ENCODE measurements at regions not wholly inside any gene's neighbourhood (a gene's known extent, or its start where the extent isn't known, plus 50 kb on each side); places are given as distances from the start of the nearest gene placed in this dataset.
"Not testable (repeated sequence)": the region's sequence is repeated elsewhere in the genome, so short reads cannot be mapped to it uniquely, and the experiment has no call there.

DNA sequence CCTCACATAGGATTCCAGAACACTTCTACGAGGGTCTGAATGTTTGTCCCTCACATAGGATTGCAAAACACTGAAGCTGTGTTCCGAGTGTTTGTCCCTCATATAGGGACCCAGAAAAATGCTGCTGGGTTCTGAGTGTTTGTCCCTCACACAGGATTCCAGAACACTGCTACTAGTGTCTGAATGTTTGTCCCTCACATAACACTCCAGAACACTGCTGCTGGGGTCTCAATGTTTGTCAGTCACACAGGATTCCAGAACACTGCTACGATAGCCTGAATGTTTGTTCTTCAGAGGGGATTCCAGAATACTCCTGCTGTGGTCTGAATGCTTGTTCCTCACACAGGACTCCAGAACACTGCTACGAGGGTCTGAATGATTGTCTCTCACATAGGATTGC is 218.7 kb downstream of the FOXD4L6 start:
- DNase-seq (ENCODE audit: extremely low read depth in 1 of 2, low read depth in 1 of 2) = no peak

DNA sequence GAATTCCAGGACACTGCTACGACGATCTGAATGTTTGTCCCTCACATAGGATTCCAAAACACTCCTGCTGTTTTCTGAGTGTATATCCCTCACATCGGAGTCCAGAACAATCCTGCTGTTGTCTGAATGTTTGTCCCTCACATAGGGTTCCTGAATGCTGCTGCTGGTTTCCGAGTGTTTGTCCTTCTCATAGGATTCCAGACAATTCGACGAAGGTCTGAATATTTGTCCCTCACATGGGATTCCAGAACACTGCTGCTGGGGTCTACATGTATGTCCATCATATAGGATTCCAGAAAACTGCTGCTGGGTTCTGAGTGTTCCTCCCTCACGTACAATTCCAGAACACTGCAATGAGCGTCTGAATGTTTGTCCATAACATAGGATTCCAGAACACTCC is 219.4 kb downstream of the FOXD4L6 start:
- DNase-seq (ENCODE audit: extremely low read depth in 1 of 2, low read depth in 1 of 2) = not testable (repeated sequence)

DNA sequence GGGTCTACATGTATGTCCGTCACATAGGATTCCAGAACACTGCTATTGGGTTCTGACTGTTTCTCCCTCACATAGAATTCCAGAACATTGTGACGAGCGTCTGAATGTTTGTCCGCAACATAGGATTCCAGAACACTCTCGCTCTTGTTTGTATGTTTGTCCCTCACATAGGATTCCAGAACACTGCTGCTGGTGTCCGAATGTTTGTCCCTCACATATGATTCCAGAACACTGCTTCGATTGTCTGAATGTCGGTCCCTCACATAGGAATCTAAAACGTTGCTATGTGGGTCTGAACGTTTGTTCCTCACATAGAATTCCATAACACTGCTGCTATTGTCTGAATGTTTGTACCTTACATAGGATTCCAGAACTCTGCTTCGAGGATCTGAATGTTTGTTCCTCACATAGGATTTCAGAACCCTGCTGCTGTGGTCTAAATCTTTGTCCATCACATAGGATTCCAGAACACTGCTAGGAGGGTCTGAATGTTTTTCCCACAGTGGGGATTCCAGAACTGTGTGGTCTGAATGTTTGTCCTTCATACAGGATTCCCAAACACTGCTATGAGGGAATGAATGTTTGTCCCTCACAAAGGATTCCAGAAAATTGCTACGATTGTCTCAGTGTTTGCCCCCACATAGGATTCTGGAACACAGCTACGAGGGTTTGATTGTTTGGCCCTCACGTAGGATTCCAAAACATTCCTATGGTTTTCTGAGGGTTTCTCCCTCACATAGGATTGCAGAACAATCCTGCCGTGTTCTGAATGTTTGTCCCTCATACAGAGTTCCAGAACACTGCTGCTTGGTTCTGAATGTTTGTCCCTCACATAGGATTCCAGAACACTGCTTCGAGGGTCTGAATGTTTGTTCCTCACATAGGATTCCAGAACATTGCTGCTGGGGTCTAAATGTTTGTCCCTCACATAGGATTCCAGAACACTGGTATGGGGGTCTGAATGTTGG is 220.5 kb downstream of the FOXD4L6 start:
- DNase-seq (ENCODE audit: extremely low read depth in 1 of 2, low read depth in 1 of 2) = no peak

- DNase-seq (ENCODE audit: extremely low read depth in 1 of 2, low read depth in 1 of 2) = not testable (repeated sequence)
Measured at GRCh38 chr9:40906879-40907278, 221.6 kb downstream of the FOXD4L6 start.

DNA sequence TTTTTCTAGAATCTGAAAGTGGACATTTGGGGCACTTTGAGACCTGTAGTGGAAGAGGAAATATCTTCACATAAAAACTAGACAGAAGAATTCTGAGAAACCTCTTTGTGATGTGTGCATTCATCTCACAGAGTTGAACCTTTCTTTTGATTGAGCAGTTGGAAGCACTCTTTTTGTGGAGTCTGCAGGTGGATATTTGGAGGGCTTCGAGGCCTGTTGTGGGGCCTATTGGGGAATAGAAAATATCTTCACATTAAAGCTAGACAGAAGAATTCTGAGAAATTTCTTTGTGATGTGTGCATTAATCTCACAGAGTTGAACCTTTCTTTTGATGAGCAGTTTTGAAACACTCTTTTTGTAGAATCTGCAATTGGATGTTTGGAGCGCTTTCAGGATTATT is 236.2 kb downstream of the FOXD4L6 start:
- DNase-seq (ENCODE audit: extremely low read depth in 1 of 2, low read depth in 1 of 2) = not testable (repeated sequence)

DNA sequence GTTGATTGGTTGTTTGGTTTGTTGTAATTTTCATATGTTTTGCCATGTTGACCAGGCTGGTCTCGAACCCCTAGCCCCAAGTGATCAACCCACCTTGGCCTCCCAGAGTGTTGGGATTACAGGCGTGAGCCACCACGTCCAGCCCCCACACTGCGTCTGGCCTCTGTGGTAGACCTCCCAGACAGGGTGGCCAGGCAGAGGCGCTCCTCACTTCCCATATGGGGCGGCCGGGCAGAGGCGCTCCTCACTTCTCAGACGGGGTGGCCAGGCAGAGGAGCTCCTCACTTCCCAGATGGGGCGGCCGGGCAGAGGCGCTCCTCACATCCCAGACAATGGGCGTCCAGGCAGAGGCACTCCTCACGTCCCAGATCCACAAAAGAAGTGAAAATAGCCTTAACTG is 242.6 kb downstream of the FOXD4L6 start:
- not testable (repeated sequence) for DNase-seq (ENCODE audit: extremely low read depth in 1 of 2, low read depth in 1 of 2)

- DNase-seq (ENCODE audit: extremely low read depth in 1 of 2, low read depth in 1 of 2) = not testable (repeated sequence)
Measured at GRCh38 chr9:40884902-40885490, 243.5 kb downstream of the FOXD4L6 start.

GRCh38 chr9:40884072-40884901 is 244.2 kb downstream of the FOXD4L6 start:
- no peak for DNase-seq (ENCODE audit: extremely low read depth in 1 of 2, low read depth in 1 of 2)

GRCh38 chr9:40883423-40884071 is 244.9 kb downstream of the FOXD4L6 start:
- DNase-seq (ENCODE audit: extremely low read depth in 1 of 2, low read depth in 1 of 2) = not testable (repeated sequence)

GRCh38 chr9:40873753-40874295 is 254.7 kb downstream of the FOXD4L6 start:
- DNase-seq (ENCODE audit: extremely low read depth in 1 of 2, low read depth in 1 of 2) = not testable (repeated sequence)

- not testable (repeated sequence) for DNase-seq (ENCODE audit: extremely low read depth in 1 of 2, low read depth in 1 of 2)
Measured at GRCh38 chr9:40868437-40868836, 260.0 kb downstream of the FOXD4L6 start.
